SK-N-MC (cell line): ENCODE measurements at regions not wholly inside any gene's neighbourhood (a gene's known extent, or its start where the extent isn't known, plus 50 kb on each side); places are given as distances from the start of the nearest gene placed in this dataset.

Source experiments
- EZH2 ChIP-seq: fragments of 200-600 bp; sonication (generic); IDR thresholded peaks from one replicate; pipeline ENCODE4 v1.6.1; 2017; ENCODE audit warnings: antibody characterized with exemption
- POLR2AphosphoS5 ChIP-seq: IDR thresholded peaks from 2 replicates; pipeline ENCODE4 v1.6.1; 2012; ENCODE audit warnings: mild to moderate bottlenecking, low read depth, low read length, borderline replicate concordance

GRCh38 chr18:76246590-76246989 is 248.5 kb downstream of the ZNF516 start:
- TF ChIP-seq EZH2 (no peak), POLR2AphosphoS5 (no peak)
